Posterior cingulate gyrus (tissue), 11 donors: ENCODE measurements at regions not wholly inside any gene's neighbourhood (a gene's known extent, or its start where the extent isn't known, plus 50 kb on each side); places are given as distances from the start of the nearest gene placed in this dataset.

Experiments
- DNase-seq, 10 donors: peaks; one replicate each; pipeline versions ENCODE4 v3.0.0 to v3.0.0-alpha.2; 2020 to 2021; ENCODE audit warnings: mixed read lengths in 3 of 10
- intact Hi-C: fragments of 100-400 bp; cut with DNase I; formaldehyde crosslinking; loops from one replicate; pipeline ENCODE4 v1.15.1; 2023

DNA sequence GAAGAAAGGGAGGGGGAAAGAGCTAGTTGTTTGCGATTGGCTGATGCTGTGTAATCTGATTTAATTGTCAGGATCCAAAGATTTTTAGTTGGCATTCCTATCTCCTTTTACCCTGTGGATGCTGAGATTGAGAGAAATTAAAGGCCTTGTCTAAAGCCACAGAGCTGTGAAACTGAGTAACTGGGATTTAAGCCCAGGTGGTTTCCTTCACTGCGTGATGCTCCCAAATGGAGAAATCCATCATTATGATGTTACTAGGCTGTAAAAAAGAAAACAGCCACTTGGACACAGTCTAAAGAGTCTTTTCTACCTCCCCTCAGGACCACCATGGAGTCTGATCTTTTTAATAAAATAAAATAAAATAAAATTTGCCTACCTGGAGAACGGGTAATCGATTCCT is 883.0 kb upstream of the NR2F2 start:
- no peak for DNase-seq
- intact Hi-C loops = no loop called here

GRCh38 chr15:95448531-95449229 is 881.8 kb upstream of the NR2F2 start:
- intact Hi-C loops = no loop called here
- DNase-seq = no peak

- intact Hi-C loops = no loop called here
- DNase-seq = no peak
Observed at GRCh38 chr15:95449230-95449628, 881.3 kb upstream of the NR2F2 start.

- DNase-seq = no peak
- intact Hi-C loops = no loop called here
Observed at GRCh38 chr15:95450413-95450812, 880.1 kb upstream of the NR2F2 start.

DNA sequence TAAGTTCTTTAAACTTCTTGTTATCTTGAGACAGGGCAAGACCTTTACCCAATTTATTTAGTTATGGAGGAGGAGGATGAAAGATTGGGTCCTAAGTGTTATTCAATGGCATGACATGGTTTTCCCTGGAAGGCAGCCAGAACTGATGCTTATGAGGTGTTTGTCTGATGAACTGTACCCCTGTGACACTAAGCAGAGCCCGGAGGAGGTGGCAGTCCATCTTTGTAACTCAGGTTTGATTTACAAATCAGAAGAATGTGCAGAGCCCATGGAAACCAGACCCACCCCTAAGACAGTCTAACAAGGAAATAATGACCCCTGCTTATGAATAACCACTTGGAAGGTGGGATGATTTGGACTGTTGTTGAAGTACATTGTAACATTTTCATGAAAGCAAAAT is 878.6 kb upstream of the NR2F2 start:
- DNase-seq = no peak
- intact Hi-C loops = no loop called here

- DNase-seq = no peak
Observed at GRCh38 chr15:95454403-95455262, 875.9 kb upstream of the NR2F2 start.

GRCh38 chr15:95457520-95457919 is 873.0 kb upstream of the NR2F2 start:
- intact Hi-C loops = no loop called here
- no peak for DNase-seq

More at GRCh38 chr15:95454403-95455262, 875.9 kb upstream of the NR2F2 start:
- intact Hi-C loops = no loop called here

GRCh38 chr15:95458721-95459120 is 871.8 kb upstream of the NR2F2 start:
- no peak for DNase-seq
- intact Hi-C loops = no loop called here

GRCh38 chr15:95459273-95459672 is 871.2 kb upstream of the NR2F2 start:
- no peak for DNase-seq
- intact Hi-C loops = no loop called here

- no peak for DNase-seq
- intact Hi-C loops = no loop called here
Observed at GRCh38 chr15:95464509-95464908, 866.0 kb upstream of the NR2F2 start.

GRCh38 chr15:95468820-95469219 is 861.7 kb upstream of the NR2F2 start:
- peak in 1 of 10 donors; percentile 62 for DNase-seq
- intact Hi-C loops = no loop called here

DNA sequence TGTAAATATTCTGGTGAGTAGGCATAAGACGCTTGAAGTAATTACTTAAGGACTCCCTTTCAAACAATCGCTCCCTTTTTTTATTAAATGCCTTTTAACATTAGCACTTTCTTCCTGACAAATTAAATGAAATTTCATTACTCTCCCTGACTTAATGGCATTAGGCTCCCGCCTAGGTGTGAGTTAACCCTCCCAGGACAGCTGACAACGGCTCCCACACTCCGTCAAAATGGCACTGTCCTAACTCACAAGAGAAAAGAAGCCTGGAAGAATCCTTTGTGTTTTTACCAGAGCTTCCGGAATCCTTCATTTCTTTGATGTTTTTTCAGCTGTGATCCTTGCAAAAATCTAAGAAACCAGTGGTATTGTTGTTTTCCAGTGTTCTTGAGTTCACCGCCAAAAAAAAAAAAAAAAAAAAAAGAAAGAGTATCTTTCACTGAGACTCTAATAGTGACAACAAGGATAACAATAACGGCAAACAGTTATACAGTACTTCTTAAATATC is 861.0 kb upstream of the NR2F2 start:
- DNase-seq = no peak
- intact Hi-C loops = no loop called here

DNA sequence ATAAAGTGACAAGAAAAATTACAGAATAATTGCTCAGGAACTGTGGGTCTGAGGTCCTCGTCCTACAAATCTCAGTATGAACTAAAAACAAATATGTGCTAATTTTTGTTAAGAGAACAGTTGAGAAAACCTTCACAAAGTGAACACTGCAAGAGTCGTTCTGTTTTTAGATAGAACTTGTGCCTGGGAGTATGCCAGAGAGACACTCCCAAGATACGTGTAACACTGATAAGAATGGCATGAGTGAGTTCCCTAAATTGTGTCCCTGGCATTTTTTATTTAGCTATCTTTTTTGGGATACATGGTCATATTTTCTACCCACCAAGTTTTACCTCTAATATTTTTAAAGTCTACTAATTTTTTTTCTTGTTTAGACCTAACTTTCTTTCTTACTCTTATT is 860.0 kb upstream of the NR2F2 start:
- DNase-seq = no peak
- intact Hi-C loops = no loop called here

- DNase-seq = no peak
- intact Hi-C loops = no loop called here
Observed at GRCh38 chr15:95470997-95471689, 859.4 kb upstream of the NR2F2 start.

- intact Hi-C loops = no loop called here
Observed at GRCh38 chr15:95471690-95472086, 858.8 kb upstream of the NR2F2 start.

GRCh38 chr15:95475067-95475466 is 855.4 kb upstream of the NR2F2 start:
- intact Hi-C loops = no loop called here
- DNase-seq = no peak

More at GRCh38 chr15:95471690-95472086, 858.8 kb upstream of the NR2F2 start:
- DNase-seq = no peak

DNA sequence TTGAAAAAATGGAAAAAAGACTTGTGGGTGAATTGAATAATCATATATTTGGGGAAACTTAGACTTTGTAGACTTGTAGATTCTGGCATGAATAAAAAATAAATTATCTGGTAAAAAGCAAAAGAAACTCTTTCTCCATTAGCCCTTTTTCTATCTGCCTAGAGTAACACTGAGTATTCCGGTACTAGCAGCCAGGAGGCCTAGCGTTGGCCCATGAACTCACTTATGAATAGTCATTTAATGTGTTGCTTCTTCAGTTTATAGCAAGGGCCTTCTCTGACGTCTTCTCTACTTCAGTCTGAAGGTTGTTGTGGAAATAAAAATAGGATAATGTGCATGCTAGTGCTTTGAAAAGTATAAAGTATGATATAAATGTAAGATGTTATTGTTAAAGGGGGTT is 851.2 kb upstream of the NR2F2 start:
- intact Hi-C loops = no loop called here
- no peak for DNase-seq

GRCh38 chr15:95485367-95485766 is 845.1 kb upstream of the NR2F2 start:
- intact Hi-C loops = no loop called here
- DNase-seq = no peak

DNA sequence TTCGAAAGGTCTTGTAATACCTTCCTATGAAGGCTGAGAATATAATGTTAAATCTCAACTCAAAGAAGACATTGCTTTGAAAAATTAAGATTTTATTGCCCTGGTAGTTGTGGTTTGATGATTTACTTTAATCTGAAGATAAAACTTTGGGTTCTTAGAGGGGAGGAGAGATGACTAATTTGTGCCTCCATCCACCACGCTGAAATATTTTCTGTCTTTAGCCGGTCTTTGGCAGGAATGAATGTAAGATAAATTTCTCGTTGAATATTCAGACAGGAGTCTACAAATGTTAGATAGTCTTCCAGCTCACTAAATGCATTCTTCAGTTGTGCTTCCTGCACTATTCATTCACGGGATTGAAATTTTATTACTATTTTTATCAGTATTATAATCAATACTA is 844.3 kb upstream of the NR2F2 start:
- DNase-seq = no peak
- intact Hi-C loops = no loop called here

DNA sequence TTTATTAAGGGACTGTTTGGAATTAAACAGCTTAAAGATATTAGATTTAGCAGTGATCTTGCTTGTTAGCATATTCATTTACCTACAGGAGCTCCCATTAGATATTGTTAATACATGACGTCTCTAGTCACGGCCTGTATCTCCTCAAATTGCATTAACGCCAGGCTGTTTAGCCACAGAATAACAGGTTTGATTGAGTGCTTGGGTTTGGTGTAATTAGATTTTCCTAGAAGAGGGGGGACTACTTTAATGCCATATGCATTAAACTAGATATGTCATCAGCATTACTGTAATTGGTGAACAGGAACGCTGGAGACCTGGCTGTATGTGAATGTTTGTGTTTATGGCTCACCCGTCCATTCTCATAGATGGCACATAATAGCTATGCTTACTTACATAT is 841.4 kb upstream of the NR2F2 start:
- DNase-seq = no peak
- intact Hi-C loops = no loop called here

DNA sequence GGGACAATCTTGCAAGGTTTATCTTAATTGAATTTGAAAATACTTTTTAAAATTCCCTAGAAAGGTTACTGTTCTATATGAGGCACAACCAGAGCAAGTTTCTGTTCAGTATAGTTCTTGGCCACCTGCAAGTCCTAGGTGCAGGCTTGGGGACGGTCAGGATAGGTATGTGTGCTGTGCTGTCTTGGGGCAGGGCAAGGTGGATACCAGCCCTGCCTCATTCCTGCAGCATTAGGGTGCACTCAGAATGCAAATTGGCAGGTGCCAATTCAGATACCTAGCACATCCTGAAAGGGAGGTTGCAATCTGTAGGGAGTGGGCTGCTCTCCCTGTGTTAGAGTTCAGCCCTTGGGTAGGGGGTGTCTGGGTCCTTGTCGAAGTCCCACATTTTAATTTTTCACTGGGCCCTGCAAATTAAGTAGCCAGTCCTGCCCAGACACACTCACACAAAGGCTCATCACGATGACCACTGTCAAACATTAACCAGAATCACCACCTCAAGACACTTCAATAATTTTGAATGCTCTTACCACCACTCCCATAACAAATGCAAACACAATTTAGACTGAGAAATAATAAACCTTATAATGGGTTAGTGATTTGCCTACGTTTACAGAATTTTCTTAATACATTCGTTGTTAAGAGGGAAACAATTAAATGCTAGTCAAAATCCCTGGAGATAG is 838.0 kb upstream of the NR2F2 start:
- intact Hi-C loops = no loop called here

More for the DNA sequence above, 838.0 kb upstream of the NR2F2 start:
- no peak for DNase-seq
